GM10248 (cell line): ENCODE measurements at regions not wholly inside any gene's neighbourhood (a gene's known extent, or its start where the extent isn't known, plus 50 kb on each side); places are given as distances from the start of the nearest gene placed in this dataset.
"Not testable (repeated sequence)": the region's sequence is repeated elsewhere in the genome, so short reads cannot be mapped to it uniquely, and the experiment has no call there.

ENCODE experiments used
- CTCF ChIA-PET: fragments of 300-600 bp; sonication (Branson Sonifier 250); formaldehyde crosslinking; extraction: SDS; loops from one replicate; lab custom pipeline; 2021; ENCODE audit warnings: antibody characterized with exemption; lab: Yijun Ruan, JAX
- POLR2A ChIA-PET: fragments of 350-650 bp; sonication (Branson Sonifier 250); formaldehyde crosslinking; extraction: SDS; loops from one replicate; lab custom pipeline; 2020; ENCODE audit warnings: antibody characterized with exemption; lab: Yijun Ruan, JAX
- DNase-seq: peaks from one replicate; pipeline ENCODE4 v3.0.0; 2012; ENCODE audit errors: extremely low spot score
- TF ChIP-seq, protein P1 (sequence below): IDR thresholded peaks from 2 replicates; pipeline ENCODE4 v1.5.1; 2012; ENCODE audit warnings: mild to moderate bottlenecking, low read depth; ENCODE audit errors: extremely low read depth, missing control alignments, control extremely low read depth

GRCh38 chr1:119250299-119250698 lies 109.8 kb upstream of the WARS2 start:
- TF ChIP-seq, protein P1, sequence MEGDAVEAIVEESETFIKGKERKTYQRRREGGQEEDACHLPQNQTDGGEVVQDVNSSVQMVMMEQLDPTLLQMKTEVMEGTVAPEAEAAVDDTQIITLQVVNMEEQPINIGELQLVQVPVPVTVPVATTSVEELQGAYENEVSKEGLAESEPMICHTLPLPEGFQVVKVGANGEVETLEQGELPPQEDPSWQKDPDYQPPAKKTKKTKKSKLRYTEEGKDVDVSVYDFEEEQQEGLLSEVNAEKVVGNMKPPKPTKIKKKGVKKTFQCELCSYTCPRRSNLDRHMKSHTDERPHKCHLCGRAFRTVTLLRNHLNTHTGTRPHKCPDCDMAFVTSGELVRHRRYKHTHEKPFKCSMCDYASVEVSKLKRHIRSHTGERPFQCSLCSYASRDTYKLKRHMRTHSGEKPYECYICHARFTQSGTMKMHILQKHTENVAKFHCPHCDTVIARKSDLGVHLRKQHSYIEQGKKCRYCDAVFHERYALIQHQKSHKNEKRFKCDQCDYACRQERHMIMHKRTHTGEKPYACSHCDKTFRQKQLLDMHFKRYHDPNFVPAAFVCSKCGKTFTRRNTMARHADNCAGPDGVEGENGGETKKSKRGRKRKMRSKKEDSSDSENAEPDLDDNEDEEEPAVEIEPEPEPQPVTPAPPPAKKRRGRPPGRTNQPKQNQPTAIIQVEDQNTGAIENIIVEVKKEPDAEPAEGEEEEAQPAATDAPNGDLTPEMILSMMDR = no peak
- ChIA-PET CTCF (interaction anchor here (1.0 to 1.4 kb wide), 2 partner anchors 12 to 26 kb away, joined by 3 to 5 read pairs; no protein-coding TSS in a partner anchor), POLR2A (no interaction called here)
- DNase-seq = no peak

- no peak for DNase-seq
- ChIA-PET CTCF (interaction anchor here (1.1 kb wide), 1 partner anchor 23 kb away, joined by 3 read pairs; no protein-coding TSS in a partner anchor), POLR2A (no interaction called here)
- TF ChIP-seq, protein P1 = no peak
Observed at GRCh38 chr1:119251751-119252150, 111.3 kb upstream of the WARS2 start.

- ChIA-PET POLR2A (no interaction called here), CTCF (no interaction called here)
- TF ChIP-seq, protein P1 = no peak
- DNase-seq = no peak
Observed at GRCh38 chr1:119253366-119253765, 112.9 kb upstream of the WARS2 start.

GRCh38 chr1:119254067-119254720 lies 113.7 kb upstream of the WARS2 start:
- TF ChIP-seq, protein P1 = no peak
- ChIA-PET POLR2A (no interaction called here), CTCF (no interaction called here)
- no peak for DNase-seq

DNA sequence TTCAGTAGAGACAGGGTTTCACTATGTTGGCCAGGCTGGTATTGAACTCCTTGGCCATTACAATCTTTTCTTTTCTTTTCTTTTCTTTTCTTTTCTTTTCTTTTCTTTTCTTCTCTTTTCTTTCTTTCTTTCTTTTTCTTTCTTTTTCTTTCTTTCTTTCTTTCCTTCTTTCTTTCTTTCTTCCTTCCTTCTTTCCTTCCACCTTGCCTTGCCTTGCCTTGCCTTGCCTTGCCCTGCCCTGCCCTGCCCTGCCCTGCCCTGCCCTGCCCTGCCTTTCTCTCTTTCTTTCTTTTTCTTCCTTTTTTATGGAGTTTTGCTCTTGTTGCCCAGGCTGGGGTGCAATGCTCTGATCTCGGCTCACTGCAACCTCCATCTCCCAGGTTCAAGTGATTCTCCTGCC lies 112.5 kb upstream of the HAO2 start:
- DNase-seq, POLR2A ChIA-PET, CTCF ChIA-PET: not testable (repeated sequence)

DNA sequence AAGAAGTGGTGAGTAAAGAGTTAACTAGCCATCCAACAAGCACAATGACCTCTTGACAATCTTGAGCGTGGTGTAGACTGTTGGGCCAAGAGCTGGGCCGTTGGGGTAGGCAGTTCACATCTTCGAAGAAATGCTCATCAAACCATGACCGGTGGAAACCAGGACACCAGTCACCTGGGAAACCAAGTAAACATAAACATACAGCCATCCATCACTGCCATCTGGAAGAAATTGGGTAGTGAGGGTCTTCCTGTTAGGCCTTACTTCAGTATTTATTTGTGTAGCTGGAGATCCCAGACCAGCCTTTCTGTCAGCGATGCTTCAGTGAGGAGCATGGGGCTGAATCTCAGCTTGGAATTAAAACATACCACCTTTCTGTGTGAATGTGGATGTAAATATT lies 108.1 kb upstream of the HAO2 start:
- CTCF ChIA-PET = interaction anchor here (0.8 to 6.9 kb wide), 3 partner anchors 15 to 108 kb away, joined by 3 to 44 read pairs (median 3); partner anchors contain the start of gene HAO2
- DNase-seq = no peak
- TF ChIP-seq, protein P1 = no peak
- POLR2A ChIA-PET = no interaction called here

- CTCF ChIA-PET = interaction anchor here (1.0 to 3.2 kb wide), 4 partner anchors 9 to 345 kb away, joined by 3 to 35 read pairs (median 4); no protein-coding TSS in a partner anchor
- POLR2A ChIA-PET = no interaction called here
- TF ChIP-seq, protein P1 = no peak
- peak; percentile 63 for DNase-seq
Observed at GRCh38 chr1:119266386-119266785, 102.2 kb upstream of the HAO2 start.
